Ammon's horn (tissue), 1 donor: ENCODE measurements at regions not wholly inside any gene's neighbourhood (a gene's known extent, or its start where the extent isn't known, plus 50 kb on each side); places are given as distances from the start of the nearest gene placed in this dataset.

Experiments used
- DNase-seq: peaks from one replicate; pipeline ENCODE4 v3.0.0-alpha.2; 2016; ENCODE audit warnings: low spot score

DNA sequence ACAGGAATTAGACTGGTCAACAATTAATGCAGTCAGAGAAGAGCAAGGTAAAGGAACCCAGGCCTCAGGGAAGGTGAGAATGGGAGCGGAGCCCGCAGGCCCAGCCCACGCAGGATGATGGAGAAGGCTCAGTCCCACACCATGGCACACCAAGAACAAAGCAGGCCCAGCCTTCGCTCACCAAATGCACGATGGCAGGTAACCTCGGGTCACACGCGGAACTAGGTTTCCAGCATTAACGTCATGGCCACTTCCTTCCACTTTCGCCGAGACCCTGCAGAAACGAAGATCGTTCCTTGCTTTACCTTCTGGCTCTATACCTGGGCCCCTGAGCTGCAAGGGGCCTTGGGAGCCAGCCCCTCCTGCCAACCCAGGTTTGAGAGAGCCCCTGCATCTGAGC, 240.2 kb upstream of the C1orf174 start:
- no peak for DNase-seq

DNA sequence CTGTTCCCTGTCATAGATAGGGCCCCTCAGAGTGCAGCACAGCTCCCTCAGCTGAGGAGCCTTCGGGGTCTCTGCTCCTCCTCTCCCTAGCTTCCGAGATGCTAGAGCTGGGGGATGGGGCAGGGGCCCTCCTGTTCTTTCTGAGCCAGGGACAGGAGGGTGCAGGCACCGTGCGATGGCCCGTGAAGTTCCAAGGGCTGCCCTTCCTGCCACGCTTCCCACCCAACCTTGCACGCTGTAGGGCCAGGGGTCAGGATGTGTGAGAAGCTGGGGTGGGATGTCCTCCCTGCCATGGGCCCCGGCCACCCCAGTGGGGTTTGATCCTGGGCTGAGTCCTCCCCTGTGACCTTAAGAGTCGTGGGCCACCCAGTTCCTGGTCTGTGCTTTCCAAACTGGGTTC, 240.7 kb upstream of the C1orf174 start:
- DNase-seq, result no peak

DNA sequence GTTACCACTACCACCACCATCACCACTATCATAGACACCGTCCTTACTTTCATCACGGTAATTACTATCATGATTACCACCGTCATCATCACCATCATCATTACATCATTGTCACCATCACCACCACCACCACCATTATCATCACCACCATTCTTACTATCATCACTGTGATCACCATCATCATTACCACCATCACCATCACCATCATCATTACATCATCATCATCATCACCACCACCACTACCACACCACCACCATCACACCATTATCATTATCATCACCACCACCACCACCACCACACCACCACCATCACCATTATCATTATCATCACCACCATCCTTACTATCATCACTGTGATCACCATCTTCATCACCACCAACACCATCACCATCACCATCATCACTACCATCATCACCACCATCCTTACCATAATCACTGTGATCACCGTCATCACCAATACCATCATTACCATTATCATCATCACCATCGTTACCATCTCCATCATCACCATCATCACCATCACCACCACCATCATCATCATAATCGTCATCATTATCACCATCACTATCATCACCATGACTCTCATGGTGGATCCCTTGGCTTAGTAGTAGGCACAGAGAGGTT, 244.4 kb upstream of the C1orf174 start:
- no peak for DNase-seq

DNA sequence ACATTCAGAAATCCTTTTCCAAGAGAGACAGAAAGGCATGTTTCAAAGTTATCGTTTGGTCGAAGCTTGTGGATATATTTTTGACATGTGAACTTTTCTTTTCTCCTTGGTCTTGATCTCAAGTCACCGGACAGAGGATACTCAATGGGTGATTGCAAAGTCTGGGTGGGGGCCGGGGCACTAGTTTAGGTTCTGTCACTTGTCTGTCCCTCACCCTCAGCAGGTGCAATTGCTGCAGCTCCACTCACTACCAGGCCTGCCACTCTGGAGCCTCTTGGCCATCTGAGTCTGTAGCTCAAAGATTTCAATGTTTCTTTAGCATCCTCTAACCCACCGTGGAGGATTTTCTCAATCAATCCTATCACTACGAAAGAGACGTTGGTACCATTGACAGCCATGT, 246.0 kb upstream of the C1orf174 start:
- no peak for DNase-seq

DNA sequence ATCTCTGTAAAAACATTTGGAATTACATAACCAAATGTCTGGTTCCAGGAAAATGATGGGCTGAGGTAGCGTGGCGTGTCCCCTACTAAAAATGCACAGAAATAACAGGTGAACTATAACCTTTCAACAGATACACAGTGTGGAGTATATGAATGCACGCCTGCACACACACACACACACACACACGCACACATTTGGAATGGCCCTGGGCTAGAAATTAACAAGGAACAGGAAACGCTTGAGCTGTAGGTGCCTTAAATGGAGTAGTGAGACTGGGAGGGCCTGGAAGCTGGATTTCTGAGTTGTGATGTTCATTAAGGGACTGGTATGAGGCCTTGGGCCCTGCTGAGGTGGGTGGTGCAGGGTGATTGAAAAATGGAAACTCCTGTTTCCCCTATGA, 246.5 kb upstream of the C1orf174 start:
- DNase-seq, result no peak

DNA sequence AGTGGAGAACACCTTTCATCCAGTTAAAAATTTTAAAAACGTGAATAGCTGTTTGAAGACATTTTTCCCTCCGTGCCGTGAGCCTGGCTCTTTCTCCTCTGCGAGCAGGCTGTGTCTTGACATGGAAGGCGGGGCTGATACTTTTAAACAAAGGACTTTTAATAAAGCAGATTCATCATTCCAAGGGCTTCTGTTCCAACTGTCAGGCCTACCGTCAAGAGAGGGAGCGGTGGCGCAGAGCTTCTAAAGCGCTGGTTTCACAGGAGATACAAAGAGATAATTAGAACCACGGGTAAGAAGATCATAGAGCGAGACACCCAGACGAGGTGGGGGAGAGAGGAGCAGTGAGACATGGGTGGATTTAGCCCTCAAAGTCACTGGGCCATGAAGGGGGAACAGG, 247.4 kb upstream of the C1orf174 start:
- DNase-seq, result no peak

DNA sequence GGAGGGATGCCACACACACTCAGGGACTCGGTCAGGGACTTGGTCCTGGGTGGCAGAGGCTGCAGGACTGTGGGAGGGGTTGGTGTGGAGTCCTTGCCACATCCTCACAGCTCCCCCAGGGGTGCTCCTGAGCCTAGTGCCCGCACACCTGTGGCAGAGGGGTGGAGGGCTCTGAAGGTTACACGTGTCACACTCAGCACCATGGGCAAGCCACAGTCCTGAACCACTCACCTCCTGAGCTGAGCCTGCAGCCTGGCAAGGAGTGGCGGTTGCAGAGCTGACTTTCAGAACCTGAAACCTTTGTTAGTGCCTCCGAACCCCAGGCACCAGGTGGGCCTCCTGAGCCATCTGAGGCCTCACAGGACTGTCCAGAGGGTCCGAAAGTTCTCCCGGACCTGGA, 249.2 kb upstream of the C1orf174 start:
- no peak for DNase-seq

GRCh38 chr1:4149831-4150230, 249.8 kb upstream of the C1orf174 start:
- no peak for DNase-seq

- no peak for DNase-seq
Observed at GRCh38 chr1:4150262-4150661, 250.2 kb upstream of the C1orf174 start.

- no peak for DNase-seq
Observed at GRCh38 chr1:4152266-4152665, 252.2 kb upstream of the C1orf174 start.

GRCh38 chr1:4153571-4153970, 253.5 kb upstream of the C1orf174 start:
- no peak for DNase-seq

DNA sequence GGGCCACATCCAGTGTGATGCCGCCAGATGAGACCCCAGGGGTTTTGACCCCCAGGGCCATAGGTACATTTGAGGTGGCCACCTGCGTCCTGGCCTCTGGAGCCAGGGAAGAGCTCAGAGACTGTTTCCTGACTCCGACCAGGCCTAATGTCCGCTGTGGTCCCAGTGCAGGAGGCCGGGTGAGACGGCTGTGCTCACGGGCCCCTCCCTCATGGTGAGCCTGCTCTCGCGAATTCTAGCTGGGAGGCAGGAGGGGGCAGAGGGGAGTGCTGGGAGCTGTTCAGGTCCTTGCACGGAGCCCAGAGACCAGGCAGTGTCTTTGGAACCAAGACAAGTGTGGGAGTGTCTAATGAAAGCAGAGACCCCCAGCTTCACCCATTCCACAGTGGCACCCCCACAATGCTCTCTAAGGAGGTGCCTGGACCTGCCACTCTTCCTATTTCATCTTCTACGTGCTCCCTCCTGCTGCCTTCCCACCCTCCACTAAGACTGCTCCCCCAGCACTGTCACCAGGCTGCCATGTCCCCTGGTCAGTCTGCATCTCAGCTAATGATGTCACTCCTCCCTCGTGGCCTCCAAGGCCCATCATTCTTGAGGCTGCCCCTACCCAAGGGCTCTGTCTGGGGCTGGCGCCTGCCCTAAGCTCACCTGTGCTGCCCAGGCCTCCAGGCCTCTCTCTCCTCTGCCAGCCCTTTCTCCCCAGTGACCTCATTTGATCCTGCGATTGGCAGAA, 256.3 kb upstream of the C1orf174 start:
- DNase-seq, result no peak

DNA sequence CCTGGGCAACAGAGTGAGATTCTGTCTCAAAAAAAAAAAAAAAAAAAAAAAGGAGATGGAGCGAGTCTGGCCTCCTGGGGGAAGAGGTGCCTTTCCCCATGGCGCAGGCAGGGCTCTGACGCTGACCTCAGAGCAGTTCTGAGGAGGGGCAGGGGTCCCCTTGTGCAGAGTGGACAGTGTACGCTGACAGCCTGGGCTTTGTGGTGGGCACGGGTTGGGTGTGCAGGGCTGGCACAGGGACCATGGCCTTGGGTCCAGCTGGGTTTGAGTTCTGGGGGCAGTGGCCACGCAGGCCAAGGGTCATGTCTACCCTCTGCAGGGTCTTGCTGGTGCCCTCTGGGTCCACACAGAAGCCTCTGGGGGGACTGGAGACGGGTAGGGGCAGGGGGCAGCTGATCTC, 260.1 kb upstream of the C1orf174 start:
- DNase-seq, result no peak

GRCh38 chr1:4161366-4162006, 261.4 kb upstream of the C1orf174 start:
- DNase-seq, result no peak

GRCh38 chr1:4164965-4165364, 264.9 kb upstream of the C1orf174 start:
- no peak for DNase-seq

DNA sequence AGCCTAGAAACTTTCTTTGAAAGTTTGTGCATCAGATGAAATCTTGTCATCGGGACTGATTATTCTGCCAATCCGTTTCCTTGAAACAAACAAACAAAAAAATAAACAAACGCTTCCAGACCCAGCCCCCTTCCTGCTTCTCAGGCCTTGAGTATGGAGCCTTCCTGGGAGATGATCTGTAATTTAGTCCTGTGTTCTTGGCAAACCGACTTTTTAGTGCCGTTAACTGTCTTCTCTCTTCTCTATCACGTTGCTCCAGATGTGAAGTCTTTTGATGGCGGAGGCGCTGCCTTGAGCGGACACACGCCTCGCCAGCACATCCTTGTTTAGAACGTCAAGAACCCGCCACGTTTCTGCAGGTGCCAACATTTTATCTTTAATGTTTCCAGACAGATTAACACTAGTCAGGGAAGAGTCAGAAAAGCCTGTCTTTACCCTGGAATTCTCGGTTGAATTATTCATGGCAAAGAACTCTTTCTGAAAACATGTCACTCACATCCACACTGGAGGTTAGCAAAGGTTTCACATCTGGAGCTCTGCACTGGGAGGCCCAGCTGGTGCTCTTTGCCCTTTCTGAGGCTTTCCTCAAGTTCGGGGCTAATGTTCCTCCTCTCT, 265.7 kb upstream of the C1orf174 start:
- no peak for DNase-seq

DNA sequence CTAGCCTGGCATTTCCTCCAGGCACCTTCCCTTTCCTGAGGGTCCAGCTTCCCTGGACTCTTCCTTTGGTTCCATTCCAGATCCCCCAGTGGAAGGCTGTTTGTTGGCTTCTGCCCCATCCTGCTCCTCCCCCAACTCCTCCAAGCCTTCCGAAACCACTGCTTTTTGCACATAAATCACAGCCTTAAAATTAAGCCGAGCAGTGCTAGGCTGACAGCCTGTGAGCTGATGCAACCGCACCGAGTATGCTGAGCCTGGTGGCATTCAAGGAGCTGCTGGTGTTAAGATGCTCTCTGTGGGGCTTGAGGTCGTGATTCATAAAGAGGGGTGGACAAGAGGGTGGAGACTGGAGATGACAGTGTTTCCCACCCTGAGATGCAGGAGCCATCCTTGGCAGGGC, 266.6 kb upstream of the C1orf174 start:
- DNase-seq, result no peak

GRCh38 chr1:4169991-4170390, 269.9 kb upstream of the C1orf174 start:
- DNase-seq, result no peak

DNA sequence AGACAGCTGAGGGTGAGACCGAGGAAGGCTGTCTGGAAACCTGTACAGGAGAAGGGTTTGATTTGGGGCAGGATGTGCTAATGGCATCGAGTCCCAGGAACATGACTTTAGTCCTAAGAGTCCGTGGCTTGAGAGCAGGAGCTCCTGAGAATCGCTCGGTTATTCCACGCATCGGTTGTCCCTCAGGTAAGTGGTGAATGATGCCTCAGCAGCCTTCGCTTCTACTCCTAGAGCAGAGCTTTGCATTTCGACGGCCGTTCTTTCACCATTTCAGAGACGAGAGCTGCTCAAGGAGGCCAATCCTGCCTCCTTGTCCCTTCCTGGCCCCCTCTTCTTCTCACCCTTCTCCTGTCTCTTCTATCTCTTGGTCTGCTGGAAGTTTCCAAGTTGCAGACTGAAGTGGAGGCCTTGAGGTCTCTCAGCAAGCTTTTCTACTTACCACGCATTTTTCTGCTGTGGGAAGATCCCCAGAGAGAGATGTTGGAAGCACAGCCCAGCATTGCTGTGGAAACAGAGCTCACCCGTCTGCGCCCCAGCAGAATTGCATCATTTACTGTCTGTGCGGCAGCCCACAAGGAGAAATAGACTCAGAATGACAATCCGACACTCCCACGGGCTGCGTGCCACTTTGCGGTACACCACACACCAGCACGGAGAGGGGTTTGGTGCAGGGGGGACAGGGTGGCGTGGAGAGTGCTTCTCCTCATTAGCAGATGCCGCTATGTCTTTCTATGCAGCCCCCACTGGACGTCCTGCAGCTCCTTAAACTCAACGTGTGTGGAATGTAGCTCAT, 270.7 kb upstream of the C1orf174 start:
- DNase-seq, result peak; percentile 72

GRCh38 chr1:4171480-4172450, 271.7 kb upstream of the C1orf174 start:
- peak; percentile 48 for DNase-seq
